ENCODE measurements at regions not wholly inside any gene's neighbourhood (a gene's known extent, or its start where the extent isn't known, plus 50 kb on each side); places are given as distances from the start of the nearest gene placed in this dataset.

DNA sequence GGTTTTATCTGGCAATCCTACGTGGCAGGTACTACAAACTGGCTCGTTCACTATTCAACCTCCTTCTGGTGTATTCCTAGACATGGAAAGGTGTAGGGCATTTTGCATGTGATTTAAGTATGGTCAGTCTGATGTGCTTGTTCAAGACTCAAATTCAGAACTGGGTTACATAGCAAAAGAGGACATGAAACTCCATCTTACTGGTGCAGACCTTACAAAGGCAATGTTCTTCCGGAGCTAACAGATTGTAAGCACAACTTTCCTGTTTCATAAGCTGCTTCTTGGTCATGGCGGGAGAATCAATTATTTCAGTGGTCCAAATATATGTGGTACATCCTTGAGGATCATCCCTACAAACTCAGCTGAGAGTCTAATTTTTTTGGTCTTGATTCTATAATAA, 703.4 kb downstream of the EPM2A start:
- no peak for DNase-seq

DNA sequence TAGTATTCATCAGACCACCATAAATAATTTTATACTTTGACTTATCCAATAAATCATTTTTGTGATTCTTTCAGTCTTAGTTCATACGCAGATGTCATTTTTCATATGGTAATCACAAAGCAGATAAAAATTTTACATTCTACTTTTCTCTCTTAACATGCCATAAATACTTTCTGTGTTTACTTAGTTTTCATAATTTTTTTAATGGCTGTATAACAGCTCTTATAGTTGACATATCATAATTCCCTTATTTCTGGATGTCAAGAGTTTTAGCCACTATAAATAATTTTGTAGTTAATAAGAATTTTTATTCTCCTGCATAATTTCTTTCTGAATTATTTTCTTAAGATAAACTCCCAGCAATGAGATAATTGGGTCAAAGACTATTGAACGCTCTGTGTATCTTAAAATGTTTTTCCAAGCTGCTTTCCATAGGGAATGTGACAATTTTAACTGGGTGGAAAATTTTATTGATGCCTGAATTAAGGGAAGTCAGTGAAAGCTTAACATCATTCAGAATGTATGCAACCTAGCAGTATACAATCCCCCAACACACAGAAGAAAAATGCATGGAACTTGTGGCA, 702.7 kb downstream of the EPM2A start:
- DNase-seq: no peak

DNA sequence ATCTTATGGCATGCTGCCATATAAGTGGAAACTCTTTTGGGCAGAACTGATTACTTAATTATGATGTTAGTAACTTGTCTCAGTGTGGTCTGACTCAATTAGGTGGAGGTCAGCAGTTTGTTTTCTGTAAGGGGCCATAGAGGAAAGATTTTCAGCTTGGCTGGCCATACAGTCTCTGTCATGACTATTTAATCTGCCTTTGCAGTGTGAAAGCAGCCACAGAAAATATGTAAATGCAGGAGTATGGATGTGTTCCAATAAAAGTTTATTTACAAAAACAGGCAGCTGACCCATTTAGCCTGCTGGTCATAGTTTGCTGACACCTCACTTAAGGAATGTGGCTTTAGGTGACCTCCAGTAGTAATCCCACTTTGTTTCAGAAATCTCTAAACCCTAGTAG, 700.7 kb downstream of the EPM2A start:
- no peak for DNase-seq

DNA sequence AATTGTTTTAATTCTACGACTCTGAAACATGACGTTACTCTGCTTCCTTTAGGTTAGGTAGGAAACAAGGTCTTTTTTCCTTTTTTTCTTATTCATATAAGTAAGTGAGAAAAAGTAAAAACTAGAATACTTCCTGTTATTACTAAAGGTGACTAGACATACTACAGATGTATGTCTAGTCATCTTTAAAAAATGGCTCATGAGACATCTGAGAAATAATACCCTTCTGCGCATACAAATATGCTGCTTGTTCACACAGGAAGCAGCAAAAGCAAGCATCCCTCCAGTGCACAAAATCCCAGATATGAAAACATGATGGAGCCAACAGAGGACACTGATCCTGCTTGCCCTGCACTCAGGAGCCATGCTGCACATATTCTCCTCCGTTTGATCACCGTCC, 699.1 kb downstream of the EPM2A start:
- DNase-seq: no peak

DNA sequence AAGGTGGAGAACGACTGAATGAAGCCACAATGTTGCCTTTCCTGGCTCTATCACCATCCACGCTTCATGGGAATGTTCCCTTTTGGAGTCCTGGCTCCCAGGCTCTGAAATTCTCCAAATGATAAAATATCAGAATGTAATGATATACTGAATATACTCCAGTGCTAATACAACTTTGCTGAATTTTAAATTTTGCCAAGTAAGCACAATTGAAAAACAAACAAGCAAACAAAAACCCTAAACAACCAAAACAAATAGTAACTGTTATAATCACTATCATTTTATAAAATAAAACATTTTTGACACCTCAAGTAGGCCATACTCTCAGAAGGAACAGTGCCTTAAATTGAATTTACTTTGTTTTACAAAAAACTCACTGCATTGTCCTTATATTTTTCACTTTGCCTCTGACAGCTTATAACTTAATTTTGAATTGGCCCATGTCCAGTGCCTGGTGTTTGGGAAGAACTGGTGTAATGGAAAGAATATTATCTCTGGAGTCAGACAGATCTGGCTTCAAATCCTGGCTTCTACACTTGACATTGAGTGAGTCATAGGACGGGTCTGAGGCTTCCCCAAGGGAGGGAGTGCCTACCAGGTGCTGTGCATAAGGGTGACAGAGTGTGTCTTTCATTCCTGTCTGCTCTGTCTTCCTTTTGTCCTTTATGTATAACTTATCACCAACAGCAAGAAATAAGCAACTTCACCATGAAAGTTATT, 698.3 kb downstream of the EPM2A start:
- no peak for DNase-seq

DNA sequence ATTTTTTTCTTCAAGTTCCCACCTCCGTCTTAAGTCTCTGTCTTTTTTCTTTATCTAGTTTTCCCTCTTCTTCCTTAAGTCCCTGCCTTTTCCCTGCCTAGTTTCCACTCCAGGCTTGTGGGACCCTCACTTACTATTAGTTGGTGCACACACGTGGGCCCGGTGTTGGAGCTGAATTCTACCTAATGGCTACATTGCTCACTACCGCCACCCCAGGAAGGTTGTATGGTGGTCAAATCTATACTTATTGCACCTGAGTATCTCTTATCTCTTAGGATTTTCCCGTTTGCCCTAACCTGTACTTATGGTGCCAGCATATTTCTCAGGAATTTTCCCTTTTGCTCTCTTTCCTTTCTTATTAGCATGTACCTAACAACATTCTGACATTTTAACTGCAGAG, 692.8 kb downstream of the EPM2A start:
- DNase-seq: no peak

DNA sequence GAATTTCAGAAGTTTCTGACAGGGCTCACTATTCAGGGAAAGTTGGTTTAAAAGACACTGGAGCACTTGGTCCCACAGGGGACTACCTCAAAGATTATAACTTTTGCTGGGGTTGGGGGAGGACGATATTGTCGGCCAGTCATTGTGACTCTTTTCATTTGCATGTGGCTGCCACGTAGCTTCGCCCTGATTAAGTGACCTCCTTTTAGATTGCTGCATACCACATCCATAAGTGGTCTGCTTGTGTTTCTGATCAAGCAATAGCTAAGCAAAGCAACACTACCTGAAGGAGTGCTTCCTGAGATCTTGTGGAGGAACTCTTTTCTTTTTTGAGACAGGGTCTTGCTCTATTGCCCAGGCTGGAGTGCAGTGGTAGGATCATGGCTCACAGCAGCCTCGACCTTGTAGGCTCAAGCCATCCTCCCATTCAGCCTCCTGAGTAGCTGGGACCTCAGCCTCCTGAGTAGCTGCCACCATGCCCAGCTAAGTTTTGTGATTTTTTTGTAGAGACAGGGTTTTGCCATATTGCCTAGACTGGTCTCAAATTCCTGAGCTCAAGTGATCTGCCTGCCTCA, 691.3 kb downstream of the EPM2A start:
- no peak for DNase-seq

DNA sequence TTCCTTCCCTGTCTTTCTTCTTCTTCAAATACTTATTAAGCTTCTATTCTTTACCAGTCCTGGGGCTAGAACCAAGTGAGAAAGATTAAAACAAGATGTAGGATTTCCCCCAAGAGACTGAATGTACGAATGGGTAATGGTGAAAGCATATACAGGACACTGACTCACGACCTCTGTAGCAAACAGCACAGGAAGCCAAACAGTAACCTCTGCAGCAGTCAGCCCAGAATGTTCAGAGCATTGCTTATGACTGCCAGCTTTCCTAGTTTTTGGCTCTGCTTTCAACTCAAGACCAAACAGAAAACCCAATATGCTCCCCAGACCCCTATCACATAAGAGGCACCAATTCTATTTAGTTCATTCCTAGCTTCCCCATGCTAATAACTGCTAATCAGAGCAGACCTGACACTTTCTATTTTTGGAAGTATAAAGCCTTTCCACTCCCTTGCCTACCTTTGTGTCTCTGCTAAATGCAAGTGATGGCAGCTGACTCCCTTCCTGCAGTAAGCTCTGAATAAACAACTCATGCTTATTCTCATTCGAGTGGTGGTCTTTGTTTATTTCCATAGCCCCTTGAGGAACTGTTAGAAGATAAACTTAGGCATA, 690.6 kb downstream of the EPM2A start:
- no peak for DNase-seq

DNA sequence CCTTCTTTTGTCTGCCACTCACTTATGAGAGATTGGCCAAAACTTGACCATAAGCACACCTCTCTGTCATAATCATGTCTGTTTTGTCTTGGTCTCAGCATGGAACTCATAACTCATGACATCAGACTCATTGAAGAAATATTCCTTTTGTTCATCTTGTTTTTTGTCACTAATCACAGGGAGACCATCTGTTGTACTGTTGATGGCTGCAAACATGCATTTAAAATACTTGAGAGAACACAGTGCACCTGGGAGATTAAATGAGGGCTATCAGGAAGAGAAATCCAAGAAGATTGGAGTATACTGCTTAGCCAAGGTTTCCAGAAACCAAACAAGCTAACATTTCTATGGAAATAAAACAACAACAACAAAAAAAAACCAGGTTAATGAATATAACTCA, 689.7 kb downstream of the EPM2A start:
- no peak for DNase-seq

DNA sequence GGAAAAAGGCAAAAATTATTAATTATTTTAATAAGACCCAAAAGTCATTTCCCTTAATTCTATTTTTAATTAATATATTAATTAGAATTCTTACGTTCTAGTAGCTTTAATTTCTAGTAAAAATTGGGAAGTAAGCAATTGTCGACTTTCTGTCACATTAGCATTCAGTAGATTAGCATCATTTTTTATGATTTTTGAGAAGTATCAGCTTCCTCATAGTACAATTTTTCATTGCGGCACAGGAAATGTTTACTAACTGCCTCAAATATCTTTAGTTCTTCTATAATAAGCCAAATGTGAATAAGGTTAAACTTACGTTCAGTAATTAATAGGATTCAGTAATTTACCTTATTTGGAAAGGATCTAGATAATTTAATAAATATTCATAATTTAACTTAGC, 687.4 kb downstream of the EPM2A start:
- peak in 1 of 2 donors; percentile 56 for DNase-seq

DNA sequence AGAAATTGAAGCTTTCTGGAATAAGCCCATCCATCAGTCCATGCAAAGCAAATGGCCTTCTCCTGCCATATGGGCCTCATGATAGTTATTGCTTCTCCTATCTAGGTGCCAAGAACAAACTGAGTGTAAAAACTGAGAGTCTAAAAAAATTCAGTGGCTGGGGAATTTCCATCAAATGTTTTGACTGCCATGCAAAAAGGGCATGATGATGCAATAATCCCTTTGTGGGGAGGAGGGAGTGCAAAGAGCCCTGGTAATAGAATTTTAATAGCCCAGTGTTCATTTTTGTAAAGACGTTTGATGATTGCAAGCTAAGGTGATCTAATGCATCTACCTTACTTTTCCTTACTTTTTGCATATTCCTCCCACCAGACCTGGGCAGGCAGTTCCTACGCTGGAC, 683.7 kb downstream of the EPM2A start:
- no peak for DNase-seq

DNA sequence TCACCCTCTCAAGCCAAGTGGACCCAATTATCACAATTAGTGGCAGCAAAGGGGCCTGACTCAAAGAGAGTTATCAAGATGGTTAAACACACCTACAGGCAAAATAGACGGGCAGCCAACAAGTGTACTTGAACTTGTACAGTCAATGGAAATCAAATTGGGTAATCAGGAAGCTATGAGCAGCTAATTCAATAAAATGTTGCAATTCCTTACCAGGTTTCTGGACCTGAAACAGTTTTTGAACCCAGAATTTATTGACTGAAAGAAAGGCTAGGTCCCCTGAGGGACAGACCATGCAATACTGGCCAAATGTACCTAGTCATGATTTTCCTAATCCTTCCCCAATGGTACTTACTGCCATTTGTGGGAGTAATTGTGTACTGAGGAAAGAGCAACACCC, 679.8 kb downstream of the EPM2A start:
- DNase-seq: no peak

DNA sequence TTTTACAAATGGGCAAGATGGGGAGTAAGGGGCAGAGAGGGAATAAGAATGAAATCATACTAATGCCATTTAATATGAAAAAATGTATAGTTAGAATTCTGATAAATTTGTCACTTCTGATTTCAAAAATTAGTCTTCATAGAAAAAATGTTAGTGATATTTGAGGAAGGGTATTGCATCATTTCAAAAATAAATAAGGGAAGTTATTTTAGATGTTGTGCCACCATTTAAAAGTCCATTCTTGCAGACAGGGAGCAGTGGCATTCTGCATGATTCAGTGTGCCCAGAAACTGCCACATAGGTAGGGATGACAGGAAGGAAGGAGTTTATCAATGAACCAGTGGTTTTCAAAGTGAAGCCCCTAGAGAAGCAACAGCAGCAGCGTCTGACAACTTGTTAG, 674.6 kb downstream of the EPM2A start:
- peak in 1 of 2 donors; percentile 18 for DNase-seq

DNA sequence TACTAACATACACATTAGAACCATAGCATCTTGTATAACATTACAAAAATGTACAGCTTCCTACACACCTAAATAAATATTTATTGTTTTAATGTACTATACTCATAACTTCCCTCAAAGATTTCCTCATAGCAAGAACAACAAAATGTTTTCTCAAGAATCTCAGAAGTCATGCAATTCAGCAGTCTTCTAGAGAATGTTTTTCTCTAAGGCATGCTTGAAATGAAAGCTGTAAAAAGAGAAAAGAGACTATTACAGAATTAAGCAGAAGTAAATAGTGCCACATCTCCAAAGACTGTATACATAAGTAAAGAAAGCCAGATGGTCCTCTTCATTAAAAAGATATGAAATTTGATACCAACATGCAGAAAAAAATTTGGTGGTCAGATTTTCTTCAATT, 672.2 kb downstream of the EPM2A start:
- peak in 1 of 2 donors; percentile 11 for DNase-seq

DNA sequence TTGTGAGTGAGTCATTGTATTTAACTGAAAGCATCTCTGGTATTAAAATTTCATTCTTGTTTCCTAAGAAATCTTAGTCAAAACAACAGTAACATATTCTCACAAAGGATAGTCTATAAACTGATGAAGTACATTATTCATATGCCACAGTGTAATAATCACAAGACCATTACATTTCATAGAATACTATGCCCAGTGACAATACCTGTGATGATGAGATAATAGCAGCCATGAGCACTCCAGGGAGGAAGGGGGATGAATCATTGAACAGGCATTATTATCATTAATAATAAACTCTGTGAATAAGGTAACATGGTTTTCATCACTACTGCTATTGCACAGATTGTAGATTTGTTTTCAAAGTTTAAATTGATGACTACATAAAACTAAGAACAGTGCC, 667.9 kb downstream of the EPM2A start:
- DNase-seq: no peak

DNA sequence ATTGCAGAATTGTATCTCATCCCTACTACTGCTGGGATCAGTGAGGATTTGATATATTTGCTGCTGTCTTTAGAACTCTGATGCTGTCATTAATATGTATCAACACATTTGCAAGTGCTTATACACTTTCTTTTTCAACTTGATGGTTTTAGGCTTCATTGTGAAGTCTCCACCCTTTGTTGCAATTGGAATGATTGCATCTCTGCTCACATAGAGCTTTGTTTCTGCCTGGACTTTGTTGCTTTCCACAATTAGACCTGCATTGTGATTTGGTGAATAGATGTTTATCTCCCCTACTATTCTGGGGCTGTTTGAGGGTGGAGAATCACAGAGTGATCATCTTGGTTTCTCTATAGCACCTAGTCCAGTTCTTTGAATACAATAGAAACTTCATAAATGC, 666.7 kb downstream of the EPM2A start:
- no peak for DNase-seq

DNA sequence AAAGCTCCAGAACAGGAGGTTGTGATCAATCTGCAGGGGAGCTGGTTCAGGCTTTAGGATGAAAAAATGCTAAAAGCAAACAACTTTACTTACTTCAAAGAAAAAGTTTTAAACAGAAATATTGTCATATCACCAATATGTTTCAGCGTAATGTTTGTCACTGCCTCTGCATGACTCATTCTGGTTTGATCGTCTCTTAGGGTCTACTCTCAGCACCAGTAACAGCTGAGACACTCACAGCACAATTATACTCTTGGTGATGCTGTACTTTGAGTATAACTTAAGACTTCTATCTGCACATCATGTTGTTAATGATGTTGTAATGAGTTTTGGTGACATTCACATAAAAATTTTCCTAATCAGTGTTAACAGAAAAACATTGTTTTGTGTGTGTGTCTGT, 665.4 kb downstream of the EPM2A start:
- DNase-seq: no peak

DNA sequence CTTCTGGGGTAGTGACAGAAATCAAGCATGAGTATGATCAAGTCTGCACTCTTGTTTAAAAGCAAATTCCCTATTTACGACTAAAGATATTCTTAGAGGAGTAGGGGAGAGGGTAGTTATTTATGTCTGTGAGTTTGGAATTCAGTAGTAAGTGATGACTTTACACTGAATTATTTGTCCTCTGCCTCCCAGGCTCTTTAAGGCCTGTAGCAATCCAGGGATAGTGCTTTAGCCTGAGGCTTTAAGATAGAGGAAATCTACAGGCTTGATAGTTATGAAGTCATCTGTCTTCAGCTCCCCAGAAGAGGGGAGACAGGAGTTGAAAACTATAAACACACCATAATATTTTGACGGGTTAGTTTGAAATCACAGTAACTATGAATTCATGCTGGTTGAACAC, 664.5 kb downstream of the EPM2A start:
- DNase-seq: no peak

DNA sequence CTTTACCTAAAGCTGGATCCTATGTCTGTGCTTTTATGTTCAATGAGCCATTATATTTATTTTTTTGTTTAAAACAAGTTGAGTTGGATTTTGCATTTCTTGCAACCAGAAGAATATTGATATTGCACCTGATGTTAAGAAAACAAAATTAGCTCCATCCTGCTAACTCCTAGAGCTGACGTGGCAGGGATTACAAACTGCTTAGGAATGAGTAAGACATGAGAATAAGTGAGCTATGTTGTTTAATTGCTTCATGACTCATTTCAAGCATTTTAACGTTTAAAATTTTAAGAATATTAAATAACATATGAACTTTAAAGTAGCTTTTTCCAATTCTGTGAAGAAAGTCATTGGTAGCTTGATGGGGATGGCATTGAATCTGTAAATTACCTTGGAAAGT, 663.5 kb downstream of the EPM2A start:
- DNase-seq: no peak

DNA sequence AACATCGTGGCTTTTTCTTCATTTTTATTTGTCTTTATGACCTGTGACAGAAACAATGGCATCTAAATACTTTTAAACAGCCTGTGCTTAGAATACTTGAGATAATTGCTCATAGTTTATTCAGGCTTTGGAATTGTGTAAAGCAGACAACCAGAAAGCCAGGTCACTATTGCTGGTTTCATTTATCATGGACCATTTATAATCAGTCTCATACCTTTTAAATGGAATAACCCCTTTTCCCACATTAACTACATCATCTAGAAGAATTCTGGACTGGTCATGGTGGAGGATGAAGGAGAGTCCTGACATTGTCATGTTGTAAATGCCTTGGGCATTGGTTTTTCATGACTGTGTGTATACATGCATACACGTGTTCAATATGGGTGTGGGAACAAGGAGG, 661.5 kb downstream of the EPM2A start:
- no peak for DNase-seq

DNA sequence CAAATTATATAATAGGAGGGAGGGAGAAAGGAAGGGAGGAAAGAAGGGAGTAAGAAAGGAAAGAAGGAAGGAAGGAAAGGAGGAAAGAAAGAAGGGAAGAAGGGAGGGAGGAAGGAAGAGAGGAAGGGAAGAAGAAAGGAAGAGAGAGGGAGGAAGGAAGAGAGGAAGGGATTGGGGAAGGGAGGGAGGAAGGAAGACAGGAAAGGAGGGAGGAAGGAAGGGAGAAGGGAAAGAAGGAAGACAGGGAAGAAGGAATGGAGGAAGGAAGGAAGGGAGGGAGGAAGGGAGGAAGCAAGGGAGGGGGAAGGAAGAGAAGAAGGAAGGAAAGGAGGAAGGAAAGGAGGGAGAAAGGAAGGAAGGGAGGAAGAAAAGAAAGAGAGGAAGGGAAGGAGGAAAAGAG, 660.5 kb downstream of the EPM2A start:
- no peak for DNase-seq

DNA sequence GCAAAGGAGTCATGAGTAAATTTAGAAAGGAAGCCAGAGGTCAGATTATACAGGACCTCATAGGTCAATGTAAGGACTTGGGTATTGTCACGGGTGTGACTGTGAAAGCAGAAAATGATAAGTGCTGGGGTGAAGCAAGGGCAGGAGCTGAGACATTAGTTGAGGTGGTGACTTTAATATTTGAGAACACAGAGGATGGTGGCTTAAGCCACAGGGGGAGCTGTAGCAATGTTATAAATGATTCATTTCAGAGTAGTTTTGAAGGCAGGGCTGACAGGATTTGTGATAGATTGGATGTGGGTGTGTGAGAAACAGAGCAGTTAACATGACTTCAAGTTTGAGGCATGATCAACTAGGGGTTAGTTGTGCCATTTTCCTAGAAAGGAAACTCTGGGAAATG, 659.9 kb downstream of the EPM2A start:
- no peak for DNase-seq

DNA sequence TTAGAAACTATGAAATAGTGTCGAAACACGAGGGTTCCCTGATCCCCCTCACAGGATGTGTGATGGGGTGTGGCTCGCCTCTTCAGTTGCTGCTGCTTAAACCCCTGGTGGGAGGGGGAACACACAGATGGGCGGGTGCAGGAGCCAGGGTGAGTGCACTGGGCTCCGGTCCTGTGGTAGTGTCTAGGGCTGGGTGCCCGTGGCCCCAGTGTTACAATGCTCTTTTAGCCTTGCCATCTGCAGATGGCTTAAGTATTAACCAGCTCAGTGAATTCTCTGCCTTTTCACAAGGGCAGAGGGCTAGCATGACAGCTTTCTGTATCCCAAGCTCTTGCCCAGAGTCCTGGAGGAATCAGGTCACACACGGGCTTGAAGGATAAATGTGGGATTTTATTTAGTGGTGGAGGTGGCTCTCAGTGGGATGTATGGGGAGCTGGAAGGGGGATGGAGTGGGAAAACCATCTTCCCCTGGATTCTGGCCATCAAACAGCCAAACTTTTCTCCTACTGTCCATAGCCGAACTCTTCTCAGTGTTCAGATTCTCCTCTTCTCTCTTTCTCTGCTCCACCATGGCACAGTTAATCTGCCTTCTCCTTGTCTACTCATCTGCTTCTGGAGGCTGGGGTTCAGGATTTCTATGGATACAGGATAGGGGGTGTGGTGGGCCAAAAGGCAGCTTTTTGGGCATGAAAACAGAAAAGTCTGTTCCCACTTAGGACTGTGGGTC, 659.0 kb downstream of the EPM2A start:
- DNase-seq: no peak
